H1 (cell line): ENCODE measurements at regions not wholly inside any gene's neighbourhood (a gene's known extent, or its start where the extent isn't known, plus 50 kb on each side); places are given as distances from the start of the nearest gene placed in this dataset.

ENCODE experiments used
- CREB1 ChIP-seq: IDR thresholded peaks from 2 replicates; pipeline ENCODE4 v1.6.1; 2012; ENCODE audit warnings: inconsistent platforms
- CTCF ChIP-seq, 3 experiments: IDR thresholded peaks; 1 replicate in 2 of 3; 2 replicates in 1 of 3; pipeline versions ENCODE4 v1.5.1 to v1.6.1; 2011; ENCODE audit warnings: low read length in 3 of 3, mild to moderate bottlenecking in 3 of 3, inconsistent platforms in 2 of 3, low read depth in 1 of 3, moderate library complexity in 1 of 3; ENCODE audit not compliant: insufficient read depth in 1 of 3; ENCODE audit errors: control extremely low read depth in 1 of 3
- GTF2F1 ChIP-seq: IDR thresholded peaks from 2 replicates; pipeline ENCODE4 v1.6.1; 2012; ENCODE audit warnings: low read depth, low read length, improper control_type of control experiment, borderline replicate concordance
- MAFK ChIP-seq: IDR thresholded peaks from 2 replicates; pipeline ENCODE4 v1.6.1; 2012; ENCODE audit warnings: low read depth, mild to moderate bottlenecking, improper control_type of control experiment, low read length
- POLR2A ChIP-seq, 2 experiments: IDR thresholded peaks; 1 replicate in 1 of 2; 2 replicates in 1 of 2; pipeline ENCODE4 v1.6.1; 2011; ENCODE audit warnings: low read depth in 2 of 2, low read length in 2 of 2, mild to moderate bottlenecking in 2 of 2; ENCODE audit errors: control extremely low read depth in 1 of 2
- SIN3A ChIP-seq, 2 experiments: IDR thresholded peaks in 1 of 2; conservative IDR thresholded peaks in 1 of 2; 2 replicates each; pipeline ENCODE4 v1.6.1; 2011 to 2012; ENCODE audit warnings: low read length in 2 of 2, improper control_type of control experiment in 1 of 2, low read depth in 1 of 2, mild to moderate bottlenecking in 1 of 2
- SP1 ChIP-seq: IDR thresholded peaks from 2 replicates; pipeline ENCODE4 v1.6.1; 2011; ENCODE audit warnings: low read depth, low read length
- USF2 ChIP-seq: IDR thresholded peaks from 2 replicates; pipeline ENCODE4 v1.6.1; 2011; ENCODE audit warnings: low read length, improper control_type of control experiment

- no peak for TF ChIP-seq CTCF (IDR thresholded peaks at IDR 0.05; ENCODE audit: control extremely low read depth in 1 of 3, insufficient read depth in 1 of 3, low read depth in 1 of 3, low read length in 3 of 3)
- TF ChIP-seq GTF2F1 = no peak
- no peak for TF ChIP-seq POLR2A (IDR thresholded peaks at IDR 0.05; ENCODE audit: control extremely low read depth in 1 of 2, low read depth in 2 of 2, low read length in 2 of 2)
- TF ChIP-seq MAFK = no peak
- TF ChIP-seq CREB1 = no peak
- no peak for TF ChIP-seq SIN3A (conservative IDR thresholded peaks at IDR 0.05 in 1 of 2, IDR thresholded peaks at IDR 0.05 in 1 of 2; ENCODE audit: low read depth in 1 of 2, low read length in 2 of 2)
- no peak for TF ChIP-seq USF2
- TF ChIP-seq SP1 = no peak
Measured at GRCh38 chr13:34391076-34391475, 551.0 kb upstream of the NBEA start.
